OCI-LY7 (cell line): ENCODE measurements at regions not wholly inside any gene's neighbourhood (a gene's known extent, or its start where the extent isn't known, plus 50 kb on each side); places are given as distances from the start of the nearest gene placed in this dataset.

Experiments used
- BruUV-seq: library from RNA; stranded (reverse); fragments of 400-500 nt; replicated peaks from 2 replicates; lab custom pipeline; 2021; lab: Mats Ljungman, UMichigan
- CTCF ChIA-PET: fragments of 300-600 bp; sonication (Branson Sonifier 250); formaldehyde crosslinking; loops from one replicate; lab custom pipeline; 2022; ENCODE audit warnings: antibody characterized with exemption; ENCODE audit not compliant: unreplicated experiment; lab: Charles Lee
- POLR2A ChIA-PET: fragments of 300-600 bp; sonication (Branson Sonifier 250); formaldehyde crosslinking; loops from one replicate; lab custom pipeline; 2022; ENCODE audit warnings: antibody characterized with exemption; lab: Charles Lee
- DNase-seq: peaks from one replicate; pipeline ENCODE4 v3.0.0-alpha.2; 2015; ENCODE audit warnings: low spot score
- H2AFZ ChIP-seq: fragments of 200-600 bp; sonication (generic), shearing (Covaris generic); 2 replicates; pipeline ENCODE4 v1.6.1; 2014; ENCODE audit warnings: mild to moderate bottlenecking, antibody characterized with exemption, low read length, moderate library complexity
- H3K27ac ChIP-seq: fragments of 200-600 bp; sonication (generic); 2 replicates; pipeline ENCODE4 v1.5.1; 2014; ENCODE audit warnings: mixed run types, low read depth, mild to moderate bottlenecking, moderate library complexity, low read length, inconsistent platforms; ENCODE audit not compliant: poor library complexity, severe bottlenecking
- H3K36me3 ChIP-seq: fragments of 200-600 bp; sonication (generic); 2 replicates; pipeline ENCODE4 v1.6.1; 2014; ENCODE audit warnings: mild to moderate bottlenecking, antibody characterized with exemption, low read length, moderate library complexity, mixed read lengths; ENCODE audit not compliant: insufficient read depth
- H3K4me1 ChIP-seq: fragments of 200-600 bp; sonication (generic); 2 replicates; pipeline ENCODE4 v1.5.1; 2014; ENCODE audit warnings: mild to moderate bottlenecking, low read length; ENCODE audit not compliant: insufficient read depth, poor library complexity, severe bottlenecking
- H3K4me2 ChIP-seq: fragments of 200-600 bp; sonication (generic); 2 replicates; pipeline ENCODE4 v1.6.1; 2014; ENCODE audit warnings: mild to moderate bottlenecking, low read length
- H3K4me3 ChIP-seq: fragments of 200-600 bp; sonication (generic); 2 replicates; pipeline ENCODE4 v1.5.1; 2014; ENCODE audit warnings: mild to moderate bottlenecking, low read depth, low read length; ENCODE audit not compliant: poor library complexity, severe bottlenecking
- H3K79me2 ChIP-seq: fragments of 200-600 bp; sonication (generic); 2 replicates; pipeline ENCODE4 v1.6.1; 2016; ENCODE audit warnings: low read depth, mild to moderate bottlenecking, low read length, moderate library complexity, mixed read lengths; ENCODE audit not compliant: insufficient read depth
- H3K9me2 ChIP-seq: fragments of 200-600 bp; sonication (generic); 2 replicates; pipeline ENCODE4 v1.6.1; 2016; ENCODE audit warnings: mild to moderate bottlenecking, low read length, mixed read lengths; ENCODE audit not compliant: insufficient read depth
- H3K9me3 ChIP-seq: fragments of 200-600 bp; sonication (generic); 2 replicates; pipeline ENCODE4 v1.6.1; 2014; ENCODE audit warnings: mild to moderate bottlenecking, mixed run types, low read length, mixed read lengths
- H4K20me1 ChIP-seq: fragments of 200-600 bp; sonication (generic); 2 replicates; pipeline ENCODE4 v1.6.1; 2014; ENCODE audit warnings: mild to moderate bottlenecking, antibody characterized with exemption, low read length, moderate library complexity, mixed read lengths; ENCODE audit not compliant: insufficient read depth
- CTCF ChIP-seq: fragments of 200-600 bp; sonication (generic); conservative IDR thresholded peaks from 2 replicates; pipeline ENCODE4 v1.5.1; 2014; ENCODE audit warnings: mild to moderate bottlenecking, antibody characterized with exemption, low read length, moderate library complexity, mixed read lengths
- EZH2phosphoT487 ChIP-seq: fragments of 200-600 bp; sonication (generic); IDR thresholded peaks from 2 replicates; pipeline ENCODE4 v1.6.1; 2018; ENCODE audit warnings: low read depth, borderline replicate concordance, mild to moderate bottlenecking, mixed run types, antibody characterized with exemption, low read length, moderate library complexity, mixed read lengths
- intact Hi-C: fragments of 100-400 bp; cut with micrococcal nuclease; formaldehyde crosslinking; loops from one replicate; pipeline ENCODE4 v1.10.0; 2022; ENCODE audit not compliant: unreplicated experiment

- Histone ChIP-seq H3K79me2 (no peaks in the 10 kb centered on the region), H3K27ac (no peak overlapping the region), H3K4me1 (no peaks in the 10 kb centered on the region), H2AFZ (no peak overlapping the region), H3K4me3 (no peak overlapping the region), H3K9me2 (no peaks in the 10 kb centered on the region), H3K9me3 (no peaks in the 10 kb centered on the region), H3K4me2 (no peak overlapping the region), H3K36me3 (no peaks in the 10 kb centered on the region), H4K20me1 (no peaks in the 10 kb centered on the region)
- POLR2A ChIA-PET = no interaction called here
- CTCF ChIA-PET = no interaction called here
- TF ChIP-seq EZH2phosphoT487 (no peak), CTCF (no peak)
- intact Hi-C loops = no loop called here
- DNase-seq = no peak
- BruUV-seq = no TSS peak
Measured at GRCh38 chr6:27786048-27786447, 126.1 kb downstream of the OR2B2 start.

GRCh38 chr6:27785294-27785693 is 126.9 kb downstream of the OR2B2 start:
- intact Hi-C loops = no loop called here
- H3K4me1 ChIP-seq = no peaks in the 10 kb centered on the region
- BruUV-seq = no TSS peak
- no peak overlapping the region for H3K4me2 ChIP-seq
- no peak overlapping the region for H2AFZ ChIP-seq
- no peaks in the 10 kb centered on the region for H3K9me3 ChIP-seq
- POLR2A ChIA-PET = no interaction called here
- DNase-seq = no peak
- no peaks in the 10 kb centered on the region for H4K20me1 ChIP-seq
- no peak overlapping the region for H3K4me3 ChIP-seq
- no peaks in the 10 kb centered on the region for H3K9me2 ChIP-seq
- H3K79me2 ChIP-seq = no peaks in the 10 kb centered on the region
- TF ChIP-seq EZH2phosphoT487 = no peak
- TF ChIP-seq CTCF = no peak
- H3K27ac ChIP-seq = no peak overlapping the region
- no peaks in the 10 kb centered on the region for H3K36me3 ChIP-seq
- CTCF ChIA-PET = no interaction called here

- Histone ChIP-seq H3K27ac (no peak overlapping the region), H3K79me2 (no peaks in the 10 kb centered on the region), H4K20me1 (no peaks in the 10 kb centered on the region), H3K4me3 (no peak overlapping the region), H3K36me3 (no peaks in the 10 kb centered on the region), H2AFZ (no peak overlapping the region), H3K9me3 (no peaks in the 10 kb centered on the region), H3K4me1 (no peaks in the 10 kb centered on the region), H3K9me2 (no peaks in the 10 kb centered on the region), H3K4me2 (no peak overlapping the region)
- CTCF ChIA-PET = interaction anchor here (0.9 kb wide), 1 partner anchor 13 kb away, joined by 3 read pairs; no protein-coding TSS in a partner anchor
- no TSS peak for BruUV-seq
- POLR2A ChIA-PET = interaction anchor here (0.8 to 1.6 kb wide), 2 partner anchors 10 to 485 kb away, joined by 3 to 5 read pairs; no protein-coding TSS in a partner anchor
- intact Hi-C loops = no loop called here
- DNase-seq = no peak
- TF ChIP-seq EZH2phosphoT487 (no peak), CTCF (no peak)
Measured at GRCh38 chr6:27782748-27783147, 129.4 kb downstream of the OR2B2 start.
